MCF 10A (cell line): ENCODE measurements at regions not wholly inside any gene's neighbourhood (a gene's known extent, or its start where the extent isn't known, plus 50 kb on each side); places are given as distances from the start of the nearest gene placed in this dataset.

Experiments used
- BruUV-seq: library from RNA; stranded (reverse); fragments of 400-500 nt; replicated peaks from 2 replicates; lab custom pipeline; 2021; lab: Mats Ljungman, UMichigan
- CTCF ChIA-PET: fragments of 300-600 bp; sonication (Branson Sonifier 250); formaldehyde crosslinking; extraction: SDS; loops from one replicate; lab custom pipeline; 2021; ENCODE audit warnings: antibody characterized with exemption, inconsistent platforms; lab: Yijun Ruan, JAX
- POLR2A ChIA-PET: fragments of 300-600, 350-650 bp; sonication (Branson Sonifier 250); formaldehyde crosslinking; extraction: SDS; loops from one replicate; lab custom pipeline; 2020; ENCODE audit warnings: antibody characterized with exemption, inconsistent platforms; lab: Yijun Ruan, JAX
- DNase-seq: peaks from one replicate; pipeline ENCODE4 v3.0.0-alpha.2; 2018; ENCODE audit not compliant: unreplicated experiment
- H3K27ac Mint-ChIP-seq: one replicate; pipeline ENCODE4 v1.8.0; 2022; ENCODE audit warnings: mild to moderate bottlenecking, low read depth, mixed read lengths; ENCODE audit not compliant: unreplicated experiment
- H3K27me3 Mint-ChIP-seq: one replicate; pipeline ENCODE4 v1.8.0; 2022; ENCODE audit warnings: mixed read lengths; ENCODE audit not compliant: insufficient read depth, unreplicated experiment
- H3K36me3 Mint-ChIP-seq: one replicate; pipeline ENCODE4 v1.8.0; 2022; ENCODE audit warnings: mild to moderate bottlenecking, moderate library complexity, mixed read lengths; ENCODE audit not compliant: insufficient read depth, unreplicated experiment
- H3K4me1 Mint-ChIP-seq: one replicate; pipeline ENCODE4 v1.8.0; 2022; ENCODE audit warnings: mixed read lengths; ENCODE audit not compliant: insufficient read depth, unreplicated experiment
- H3K4me3 Mint-ChIP-seq: one replicate; pipeline ENCODE4 v1.8.0; 2022; ENCODE audit warnings: mild to moderate bottlenecking, moderate library complexity, mixed read lengths; ENCODE audit not compliant: unreplicated experiment
- H3K9me3 Mint-ChIP-seq: one replicate; pipeline ENCODE4 v1.8.0; 2022; ENCODE audit warnings: mixed read lengths; ENCODE audit not compliant: unreplicated experiment
- intact Hi-C: fragments of 100-400 bp; cut with micrococcal nuclease; formaldehyde crosslinking; loops from 2 replicates; pipeline ENCODE4 v1.14.1; 2022
- TF ChIP-seq, protein P1 (sequence below): fragments of 200-600 bp; IDR thresholded peaks from one replicate; pipeline ENCODE4 v1.8.0; 2022; ENCODE audit warnings: antibody characterized with exemption, mild to moderate bottlenecking; ENCODE audit not compliant: unreplicated experiment

DNA sequence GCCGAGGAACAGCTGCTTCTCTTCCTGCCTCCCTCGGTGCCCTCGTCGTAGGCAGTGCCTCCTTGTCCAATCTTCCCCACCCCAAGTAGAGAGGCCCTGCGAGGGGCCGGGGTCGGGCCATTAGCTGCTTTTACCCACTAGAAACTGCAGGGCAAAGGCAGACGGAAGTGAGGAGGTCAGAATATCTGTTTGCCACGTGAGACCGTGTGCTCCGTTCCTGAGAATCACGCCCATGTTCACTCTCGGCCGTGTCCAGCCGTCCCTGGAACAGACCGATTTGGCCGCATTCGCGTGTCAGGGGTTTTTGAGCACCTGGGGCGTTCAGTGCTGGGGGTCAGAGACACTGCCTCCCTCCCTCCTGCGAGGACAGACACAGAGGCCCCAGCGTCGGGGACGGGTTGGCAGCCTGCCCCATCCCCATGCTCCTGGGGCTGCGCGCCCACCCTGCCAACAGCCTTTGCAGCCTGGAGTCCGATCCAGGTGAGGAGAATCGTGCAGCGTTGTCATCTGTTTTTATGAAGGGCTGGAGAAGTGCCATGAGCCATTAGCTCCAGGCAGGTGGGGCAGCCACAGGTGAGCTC is 982.2 kb downstream of the BRD1 start:
- ChIA-PET CTCF (no interaction called here), POLR2A (no interaction called here)
- intact Hi-C loops = no loop called here
- no peaks in the 10 kb centered on the region for H3K36me3 Mint-ChIP-seq
- no peak overlapping the region for H3K27ac Mint-ChIP-seq
- H3K27me3 Mint-ChIP-seq = no peaks in the 10 kb centered on the region
- H3K9me3 Mint-ChIP-seq = peaks cover 41% of the 10 kb centered on the region
- H3K4me3 Mint-ChIP-seq = no peak overlapping the region
- TF ChIP-seq, protein P1, sequence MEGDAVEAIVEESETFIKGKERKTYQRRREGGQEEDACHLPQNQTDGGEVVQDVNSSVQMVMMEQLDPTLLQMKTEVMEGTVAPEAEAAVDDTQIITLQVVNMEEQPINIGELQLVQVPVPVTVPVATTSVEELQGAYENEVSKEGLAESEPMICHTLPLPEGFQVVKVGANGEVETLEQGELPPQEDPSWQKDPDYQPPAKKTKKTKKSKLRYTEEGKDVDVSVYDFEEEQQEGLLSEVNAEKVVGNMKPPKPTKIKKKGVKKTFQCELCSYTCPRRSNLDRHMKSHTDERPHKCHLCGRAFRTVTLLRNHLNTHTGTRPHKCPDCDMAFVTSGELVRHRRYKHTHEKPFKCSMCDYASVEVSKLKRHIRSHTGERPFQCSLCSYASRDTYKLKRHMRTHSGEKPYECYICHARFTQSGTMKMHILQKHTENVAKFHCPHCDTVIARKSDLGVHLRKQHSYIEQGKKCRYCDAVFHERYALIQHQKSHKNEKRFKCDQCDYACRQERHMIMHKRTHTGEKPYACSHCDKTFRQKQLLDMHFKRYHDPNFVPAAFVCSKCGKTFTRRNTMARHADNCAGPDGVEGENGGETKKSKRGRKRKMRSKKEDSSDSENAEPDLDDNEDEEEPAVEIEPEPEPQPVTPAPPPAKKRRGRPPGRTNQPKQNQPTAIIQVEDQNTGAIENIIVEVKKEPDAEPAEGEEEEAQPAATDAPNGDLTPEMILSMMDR = no peak
- no peaks in the 10 kb centered on the region for H3K4me1 Mint-ChIP-seq
- no TSS peak for BruUV-seq
- no peak for DNase-seq

DNA sequence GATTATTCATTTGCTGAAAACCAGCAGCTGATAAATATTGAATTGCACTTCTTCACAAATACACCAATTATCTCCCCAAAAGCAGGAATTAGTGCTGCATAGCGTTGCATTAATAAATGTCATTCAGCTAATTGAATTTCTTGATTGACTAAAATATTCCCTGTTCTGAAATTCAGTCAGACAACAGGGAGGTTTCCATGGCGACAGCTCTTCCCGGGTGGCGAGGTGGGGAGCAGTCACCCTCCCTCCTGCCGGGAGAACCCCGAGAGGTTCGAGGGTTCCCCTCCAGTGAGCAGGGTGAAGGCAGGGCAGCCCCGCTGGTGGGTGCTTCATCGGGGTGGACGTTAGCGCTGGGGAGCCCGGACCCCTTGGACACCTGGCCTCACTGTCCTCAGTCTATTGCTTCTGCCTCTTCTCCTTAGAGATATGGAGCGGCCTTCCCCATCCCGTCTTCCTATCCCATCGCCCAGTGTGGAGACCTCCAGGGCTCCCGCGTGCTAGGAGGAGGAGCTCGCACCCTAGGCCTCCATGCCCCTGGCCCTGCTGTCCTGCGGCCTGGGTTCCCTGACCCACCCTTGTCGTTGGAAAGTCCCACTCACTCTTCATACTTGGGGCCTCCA is 983.5 kb downstream of the BRD1 start:
- intact Hi-C loops = no loop called here
- ChIA-PET POLR2A (interaction anchor here (0.7 kb wide), 1 partner anchor 869 kb away, joined by 3 read pairs; no protein-coding TSS in a partner anchor), CTCF (no interaction called here)
- Mint-ChIP-seq H3K36me3 (no peaks in the 10 kb centered on the region), H3K4me3 (no peak overlapping the region), H3K4me1 (no peaks in the 10 kb centered on the region), H3K27me3 (no peaks in the 10 kb centered on the region), H3K9me3 (peaks cover 32% of the 10 kb centered on the region), H3K27ac (no peak overlapping the region)
- no TSS peak for BruUV-seq
- DNase-seq = no peak
- TF ChIP-seq, protein P1 = no peak

DNA sequence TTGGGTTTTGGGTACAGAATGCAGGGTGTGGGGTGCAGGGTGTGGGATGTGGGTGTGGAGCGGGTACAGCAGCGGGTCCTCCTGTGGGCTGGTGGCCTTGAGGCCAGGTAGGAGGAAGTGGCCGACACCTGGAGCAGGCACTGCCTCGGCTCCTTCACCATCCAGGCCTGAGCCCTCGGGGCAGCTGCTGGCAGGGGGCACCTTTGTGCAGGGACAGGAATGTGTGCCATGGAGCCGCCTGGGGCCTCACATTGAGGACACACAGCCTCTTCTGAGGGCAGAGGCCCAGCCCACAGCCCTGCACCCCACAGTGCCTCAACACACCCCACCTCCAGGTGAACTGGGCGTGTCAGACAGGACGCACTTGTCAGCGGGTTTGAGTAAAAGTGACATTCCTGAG is 984.0 kb downstream of the BRD1 start:
- no peak overlapping the region for H3K27ac Mint-ChIP-seq
- peaks cover 33% of the 10 kb centered on the region for H3K9me3 Mint-ChIP-seq
- no peaks in the 10 kb centered on the region for H3K27me3 Mint-ChIP-seq
- H3K36me3 Mint-ChIP-seq = no peaks in the 10 kb centered on the region
- no TSS peak for BruUV-seq
- DNase-seq = no peak
- ChIA-PET CTCF (no interaction called here), POLR2A (interaction anchor here (0.7 kb wide), 1 partner anchor 868 kb away, joined by 3 read pairs; no protein-coding TSS in a partner anchor)
- H3K4me3 Mint-ChIP-seq = no peak overlapping the region
- TF ChIP-seq, protein P1 = no peak
- H3K4me1 Mint-ChIP-seq = no peaks in the 10 kb centered on the region
- intact Hi-C loops = no loop called here

DNA sequence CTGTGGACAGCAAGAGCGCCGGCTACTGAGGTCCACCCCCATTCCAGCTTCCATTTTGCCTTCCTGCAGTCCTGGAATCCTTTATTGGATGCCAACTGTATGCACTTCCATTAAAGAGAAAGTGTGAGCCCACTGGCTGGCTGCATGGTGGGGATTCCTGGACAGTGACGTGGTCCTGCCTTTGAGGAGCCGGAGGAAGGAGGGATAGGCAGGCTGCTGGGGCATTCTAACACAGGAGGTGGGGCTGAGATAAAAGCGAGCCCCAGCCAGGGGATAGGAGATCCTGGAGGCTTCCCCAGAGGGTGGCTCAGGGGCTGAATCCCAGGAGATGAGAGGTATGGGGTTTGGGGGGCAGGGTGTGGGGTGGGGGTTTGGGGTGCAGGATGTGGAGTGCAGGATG is 984.7 kb downstream of the BRD1 start:
- Mint-ChIP-seq H3K4me3 (no peak overlapping the region), H3K27ac (no peak overlapping the region), H3K36me3 (no peaks in the 10 kb centered on the region), H3K9me3 (peaks cover 39% of the 10 kb centered on the region), H3K4me1 (no peaks in the 10 kb centered on the region), H3K27me3 (no peaks in the 10 kb centered on the region)
- no TSS peak for BruUV-seq
- TF ChIP-seq, protein P1 = no peak
- intact Hi-C loops = no loop called here
- no peak for DNase-seq
- ChIA-PET POLR2A (no interaction called here), CTCF (no interaction called here)
